OCI-LY3 (cell line): ENCODE measurements at regions not wholly inside any gene's neighbourhood (a gene's known extent, or its start where the extent isn't known, plus 50 kb on each side); places are given as distances from the start of the nearest gene placed in this dataset.
"Not testable (repeated sequence)": the region's sequence is repeated elsewhere in the genome, so short reads cannot be mapped to it uniquely, and the experiment has no call there.

Experiments used
- H2AFZ ChIP-seq: fragments of 200-600, 300-600 bp; shearing (Covaris generic); 2 replicates; pipeline ENCODE4 v1.6.0; 2014; ENCODE audit warnings: antibody characterized with exemption, low read depth, low read length
- H3K27ac ChIP-seq: fragments of 200-600, 300-600 bp; sonication (generic); 2 replicates; pipeline ENCODE4 v1.5.1; 2014; ENCODE audit warnings: mild to moderate bottlenecking, low read length, moderate library complexity, mixed read lengths
- H3K27me3 ChIP-seq: fragments of 200-600, 300-600 bp; sonication (generic); 2 replicates; pipeline ENCODE4 v1.6.1; 2014; ENCODE audit warnings: low read depth, low read length, mixed read lengths
- H3K36me3 ChIP-seq: fragments of 200-600, 300-600 bp; sonication (generic); replicated peaks from 2 replicates; pipeline ENCODE3; 2014; ENCODE audit warnings: low read depth, low read length, mixed read lengths
- H3K4me1 ChIP-seq: fragments of 300-600, 200-600 bp; sonication (generic); 2 replicates; pipeline ENCODE4 v1.6.1; 2014; ENCODE audit warnings: low read length, mixed read lengths
- H3K4me2 ChIP-seq: fragments of 200-600, 300-600 bp; sonication (generic); 2 replicates; pipeline ENCODE4 v1.6.1; 2014; ENCODE audit warnings: low read length, mixed read lengths
- H3K4me3 ChIP-seq: fragments of 300-600, 200-600 bp; sonication (generic); 2 replicates; pipeline ENCODE4 v1.5.1; 2014; ENCODE audit warnings: antibody characterized with exemption, mild to moderate bottlenecking, low read length, moderate library complexity
- H3K79me2 ChIP-seq: fragments of 300-600, 200-600 bp; shearing (Covaris generic); 2 replicates; pipeline ENCODE4 v1.6.1; 2014; ENCODE audit warnings: mild to moderate bottlenecking, low read length, mixed read lengths
- H3K9ac ChIP-seq: fragments of 300-600, 200-600 bp; shearing (Covaris generic); 2 replicates; pipeline ENCODE4 v1.6.0; 2014; ENCODE audit warnings: mild to moderate bottlenecking, low read length, moderate library complexity
- H3K9me3 ChIP-seq: fragments of 200-600, 300-600 bp; shearing (Covaris generic); 2 replicates; pipeline ENCODE4 v1.6.1; 2014; ENCODE audit warnings: low read length, mixed read lengths; ENCODE audit not compliant: insufficient read depth
- H4K20me1 ChIP-seq: fragments of 200-600, 300-600 bp; sonication (generic); 2 replicates; pipeline ENCODE4 v1.6.1; 2016; ENCODE audit warnings: low read length, mixed read lengths; ENCODE audit not compliant: insufficient read depth
- CTCF ChIP-seq: fragments of 200-600, 300-600 bp; sonication (generic); IDR thresholded peaks from 2 replicates; pipeline ENCODE4 v1.5.1; 2014; ENCODE audit warnings: antibody characterized with exemption, low read length, low read depth
- EZH2phosphoT487 ChIP-seq: fragments of 200-600 bp; shearing (Covaris generic); IDR thresholded peaks from 2 replicates; pipeline ENCODE4 v1.6.1; 2018; ENCODE audit warnings: antibody characterized with exemption, mixed run types, low read depth

- H3K9ac ChIP-seq: no peak overlapping the region
- no peaks in the 10 kb centered on the region for H3K9me3 ChIP-seq
- H2AFZ ChIP-seq: 0 out of 2 replicates have a peak overlapping the region, but pooled peaks have one; percentile 3
- peak overlapping the region; percentile 73 for H3K4me2 ChIP-seq
- no peaks in the 10 kb centered on the region for H4K20me1 ChIP-seq
- peaks cover 13% of the 10 kb centered on the region for H3K4me1 ChIP-seq
- H3K36me3 ChIP-seq: no peaks in the 10 kb centered on the region
- H3K27ac ChIP-seq: no peak overlapping the region
- no peaks in the 10 kb centered on the region for H3K79me2 ChIP-seq
- peak overlapping the region; percentile 47 for H3K4me3 ChIP-seq
- TF ChIP-seq EZH2phosphoT487 (no peak), CTCF (no peak)
- no peaks in the 10 kb centered on the region for H3K27me3 ChIP-seq
Measured at GRCh38 chr11:81303038-81303664, 1430.5 kb downstream of the FAM181B start.

- H3K27ac ChIP-seq: no peak overlapping the region
- H3K27me3 ChIP-seq: no peaks in the 10 kb centered on the region
- H4K20me1 ChIP-seq: no peaks in the 10 kb centered on the region
- H3K4me1 ChIP-seq: peaks cover 13% of the 10 kb centered on the region
- H3K79me2 ChIP-seq: no peaks in the 10 kb centered on the region
- no peaks in the 10 kb centered on the region for H3K36me3 ChIP-seq
- no peak overlapping the region for H2AFZ ChIP-seq
- H3K4me2 ChIP-seq: no peak overlapping the region
- H3K9me3 ChIP-seq: no peaks in the 10 kb centered on the region
- H3K4me3 ChIP-seq: no peak overlapping the region
- TF ChIP-seq EZH2phosphoT487 (no peak), CTCF (no peak)
- no peak overlapping the region for H3K9ac ChIP-seq
Measured at GRCh38 chr11:81301166-81301830, 1432.4 kb downstream of the FAM181B start.

- no peaks in the 10 kb centered on the region for H4K20me1 ChIP-seq
- no peaks in the 10 kb centered on the region for H3K27me3 ChIP-seq
- no peak overlapping the region for H3K27ac ChIP-seq
- H3K9me3 ChIP-seq: no peaks in the 10 kb centered on the region
- no peaks in the 10 kb centered on the region for H3K79me2 ChIP-seq
- no peak overlapping the region for H2AFZ ChIP-seq
- no peak overlapping the region for H3K4me3 ChIP-seq
- no peaks in the 10 kb centered on the region for H3K36me3 ChIP-seq
- no peak overlapping the region for H3K9ac ChIP-seq
- TF ChIP-seq CTCF (no peak), EZH2phosphoT487 (no peak)
- no peaks in the 10 kb centered on the region for H3K4me1 ChIP-seq
- H3K4me2 ChIP-seq: no peak overlapping the region
Measured at GRCh38 chr11:81286959-81287358, 1446.7 kb downstream of the FAM181B start.

- no peaks in the 10 kb centered on the region for H3K36me3 ChIP-seq
- H3K79me2 ChIP-seq: no peaks in the 10 kb centered on the region
- no peaks in the 10 kb centered on the region for H3K4me1 ChIP-seq
- no peak overlapping the region for H3K4me3 ChIP-seq
- H3K4me2 ChIP-seq: no peak overlapping the region
- H3K9me3 ChIP-seq: no peaks in the 10 kb centered on the region
- H3K9ac ChIP-seq: no peak overlapping the region
- no peak overlapping the region for H3K27ac ChIP-seq
- H3K27me3 ChIP-seq: no peaks in the 10 kb centered on the region
- H4K20me1 ChIP-seq: no peaks in the 10 kb centered on the region
- H2AFZ ChIP-seq: no peak overlapping the region
- TF ChIP-seq CTCF (no peak), EZH2phosphoT487 (no peak)
Measured at GRCh38 chr11:81286550-81286949, 1447.1 kb downstream of the FAM181B start.

DNA sequence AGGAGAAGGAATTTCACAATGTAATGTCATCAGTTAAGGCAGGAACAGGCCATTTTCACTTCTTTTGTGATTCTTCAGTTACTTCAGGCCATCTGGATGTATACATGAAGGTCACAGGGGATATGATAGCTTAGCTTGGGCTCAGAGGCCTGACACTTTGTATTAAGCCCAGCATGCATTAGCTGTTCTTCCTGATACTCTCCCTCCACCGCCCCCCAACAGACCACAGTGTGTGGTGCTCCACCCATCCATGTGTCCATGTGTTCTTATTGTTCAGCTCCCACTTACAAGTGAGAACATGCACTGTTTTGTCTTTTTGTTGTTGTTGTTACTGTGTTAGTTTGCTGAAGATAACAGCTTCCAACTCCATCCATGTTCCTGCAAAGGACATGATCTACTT is 1453.4 kb downstream of the FAM181B start:
- not testable (repeated sequence) for H3K9me3 ChIP-seq, H3K4me1 ChIP-seq, H3K36me3 ChIP-seq, H3K27me3 ChIP-seq, H3K9ac ChIP-seq, H3K79me2 ChIP-seq, H3K4me2 ChIP-seq, H3K27ac ChIP-seq, H2AFZ ChIP-seq, H3K4me3 ChIP-seq, H4K20me1 ChIP-seq
